Umbilical cord (tissue), 1 donor: ENCODE measurements at regions not wholly inside any gene's neighbourhood (a gene's known extent, or its start where the extent isn't known, plus 50 kb on each side); places are given as distances from the start of the nearest gene placed in this dataset.
"Not testable (repeated sequence)": the region's sequence is repeated elsewhere in the genome, so short reads cannot be mapped to it uniquely, and the experiment has no call there.

Source experiments
- DNase-seq: peaks from one replicate; pipeline ENCODE4 v3.0.0-alpha.2; 2015; ENCODE audit warnings: low spot score

GRCh38 chr3:72032441-72033135, 247.6 kb upstream of the PROK2 start:
- DNase-seq: no peak

- DNase-seq: no peak
Measured at GRCh38 chr3:72031581-72031980, 246.6 kb upstream of the PROK2 start.

GRCh38 chr3:72030296-72030695, 245.3 kb upstream of the PROK2 start:
- DNase-seq: not testable (repeated sequence)

- peak; percentile 63 for DNase-seq
Measured at GRCh38 chr3:72028726-72029125, 243.8 kb upstream of the PROK2 start.

GRCh38 chr3:72028307-72028706, 243.4 kb upstream of the PROK2 start:
- not testable (repeated sequence) for DNase-seq

- DNase-seq: not testable (repeated sequence)
Measured at GRCh38 chr3:72027728-72028127, 242.8 kb upstream of the PROK2 start.

- no peak for DNase-seq
Measured at GRCh38 chr3:72022027-72022426, 237.1 kb upstream of the PROK2 start.

GRCh38 chr3:72021531-72021930, 236.6 kb upstream of the PROK2 start:
- no peak for DNase-seq

GRCh38 chr3:72018343-72018984, 233.5 kb upstream of the PROK2 start:
- no peak for DNase-seq

- no peak for DNase-seq
Measured at GRCh38 chr3:72017935-72018334, 233.0 kb upstream of the PROK2 start.

- DNase-seq: no peak
Measured at GRCh38 chr3:72017311-72017710, 232.4 kb upstream of the PROK2 start.

- DNase-seq: no peak
Measured at GRCh38 chr3:72015463-72015862, 230.5 kb upstream of the PROK2 start.

GRCh38 chr3:72013084-72013483, 228.1 kb upstream of the PROK2 start:
- DNase-seq: no peak

- no peak for DNase-seq
Measured at GRCh38 chr3:72012363-72012762, 227.4 kb upstream of the PROK2 start.

- no peak for DNase-seq
Measured at GRCh38 chr3:72011485-72011884, 226.5 kb upstream of the PROK2 start.

GRCh38 chr3:72009851-72010443, 225.0 kb upstream of the PROK2 start:
- peak; percentile 29 for DNase-seq

- no peak for DNase-seq
Measured at GRCh38 chr3:72008226-72008996, 223.5 kb upstream of the PROK2 start.

- DNase-seq: no peak
Measured at GRCh38 chr3:72006631-72007556, 221.9 kb upstream of the PROK2 start.

- peak; percentile 74 for DNase-seq
Measured at GRCh38 chr3:72004749-72005292, 219.9 kb upstream of the PROK2 start.

GRCh38 chr3:72003936-72004335, 219.0 kb upstream of the PROK2 start:
- DNase-seq: no peak

GRCh38 chr3:72001758-72002157, 216.8 kb upstream of the PROK2 start:
- DNase-seq: no peak
